CD4-positive, alpha-beta T cell treated with Interleukin-2 at 100 ng/mL for 4 hours (primary cell): ENCODE measurements at regions not wholly inside any gene's neighbourhood (a gene's known extent, or its start where the extent isn't known, plus 50 kb on each side); places are given as distances from the start of the nearest gene placed in this dataset.

Experiments
- DNase-seq: peaks from one replicate; pipeline ENCODE4 v3.0.0-alpha.2; 2020; ENCODE audit warnings: low spot score

- no peak for DNase-seq
Measured at GRCh38 chr20:39395478-39396291, 433.5 kb downstream of the DHX35 start.

- no peak for DNase-seq
Measured at GRCh38 chr20:39394461-39394860, 432.3 kb downstream of the DHX35 start.

DNA sequence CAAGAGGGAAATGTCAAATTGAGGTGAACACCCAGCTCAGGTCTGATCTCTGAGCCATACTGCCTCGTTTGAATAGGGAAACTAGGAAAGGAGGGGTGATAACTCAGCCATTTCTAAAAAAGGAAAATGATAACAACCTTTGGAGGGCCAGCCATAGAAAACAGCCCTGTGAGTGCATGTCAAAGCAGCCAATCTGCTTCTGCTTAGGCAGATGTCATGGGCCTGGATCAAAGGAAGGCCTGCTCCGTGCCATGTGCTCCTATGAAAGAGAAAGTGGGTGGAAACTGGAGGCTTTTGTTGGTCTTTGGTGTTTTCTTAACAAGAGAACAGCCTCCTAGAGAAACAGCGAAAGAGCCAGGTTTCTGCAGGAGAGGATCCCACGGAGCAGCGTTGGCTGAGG, 428.0 kb downstream of the DHX35 start:
- no peak for DNase-seq

DNA sequence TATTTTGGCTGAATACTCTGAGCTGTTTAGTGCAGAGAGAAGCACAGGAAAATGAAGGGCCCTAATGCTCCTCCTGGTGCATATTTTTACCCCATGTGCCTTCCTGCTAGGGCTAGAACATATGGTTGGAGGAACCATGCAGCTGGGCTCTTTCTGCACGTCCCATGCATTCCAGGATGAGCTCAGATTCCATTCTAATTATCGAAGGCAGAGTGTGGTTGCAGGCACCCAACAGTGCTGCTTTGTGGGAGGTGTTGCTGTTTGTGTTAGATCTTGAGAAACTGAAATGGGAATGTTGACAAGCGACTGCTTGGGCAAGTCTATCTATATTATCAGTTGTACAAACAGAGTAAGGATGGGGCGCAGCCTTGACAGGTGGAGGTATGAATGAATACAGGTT, 419.5 kb downstream of the DHX35 start:
- no peak for DNase-seq

GRCh38 chr20:39378776-39379175, 416.6 kb downstream of the DHX35 start:
- no peak for DNase-seq

- no peak for DNase-seq
Measured at GRCh38 chr20:39376788-39377187, 414.6 kb downstream of the DHX35 start.

GRCh38 chr20:39364320-39364719, 402.2 kb downstream of the DHX35 start:
- DNase-seq, result no peak

DNA sequence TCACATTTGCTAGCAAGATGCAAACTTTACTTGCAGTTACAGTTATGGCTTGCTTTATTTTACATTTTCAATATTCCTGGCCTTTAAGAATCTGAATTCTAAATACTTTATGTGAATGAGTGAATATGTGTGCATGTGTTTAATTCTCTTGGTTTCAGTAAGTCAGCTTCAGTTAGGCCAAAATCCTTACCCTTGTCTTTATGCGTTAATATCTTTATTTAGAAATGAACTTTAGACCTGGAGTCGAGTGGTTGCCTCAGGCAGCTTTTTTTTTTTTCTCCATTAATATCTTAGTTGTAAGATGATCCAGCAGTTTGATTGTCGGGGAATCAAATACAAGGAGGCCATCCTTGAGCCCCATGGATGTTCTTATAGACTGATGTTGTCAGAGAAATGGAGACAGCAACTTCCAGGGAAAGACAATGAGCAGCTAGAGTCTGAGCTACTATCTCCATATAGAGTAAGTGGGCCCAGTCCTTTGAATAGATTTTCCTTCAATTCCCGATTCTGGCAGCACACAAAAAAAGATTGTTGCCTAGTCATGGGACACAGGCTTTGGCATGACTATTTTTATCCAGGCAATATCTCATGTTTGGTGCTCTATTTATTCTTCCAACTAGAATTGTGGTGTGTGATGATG, 398.0 kb downstream of the DHX35 start:
- no peak for DNase-seq

- no peak for DNase-seq
Measured at GRCh38 chr20:39358052-39358451, 395.9 kb downstream of the DHX35 start.

DNA sequence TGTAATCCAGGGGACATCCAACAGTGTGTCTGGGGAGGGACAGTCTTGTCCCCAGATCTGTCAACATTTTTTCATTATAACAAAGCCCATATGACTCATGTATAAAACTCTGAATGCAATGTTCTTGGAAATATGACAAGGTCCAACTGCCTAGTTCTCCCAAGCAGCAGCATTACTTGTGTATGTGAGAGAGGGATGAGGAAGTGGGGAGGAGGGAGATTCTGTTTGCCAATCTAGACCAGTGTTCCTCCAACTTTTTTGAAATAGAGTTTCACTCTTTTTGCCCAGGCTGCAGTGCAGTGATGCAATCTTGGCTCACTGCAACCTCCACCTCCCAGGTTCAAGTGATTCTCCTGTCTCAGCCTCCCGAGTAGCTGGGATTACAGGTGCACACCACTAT, 394.8 kb downstream of the DHX35 start:
- DNase-seq, result no peak

DNA sequence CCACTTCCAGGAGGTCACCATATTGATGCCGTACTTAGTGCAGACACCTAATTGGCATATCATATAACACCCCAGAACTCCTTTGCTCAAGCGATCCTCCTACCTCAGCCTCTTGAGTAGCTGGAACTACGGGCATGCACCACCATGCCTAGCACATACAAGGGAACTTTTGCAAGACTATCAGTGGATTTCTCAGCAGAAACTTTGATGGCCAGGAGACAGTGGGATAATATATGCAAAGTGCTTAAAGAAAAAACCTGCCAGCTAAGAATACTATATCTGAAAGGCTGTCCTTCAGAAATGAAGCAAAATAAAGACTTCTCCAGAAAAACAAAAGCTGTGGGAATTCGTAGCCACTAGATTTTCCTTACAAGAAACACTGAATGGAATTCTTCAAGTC, 387.1 kb downstream of the DHX35 start:
- no peak for DNase-seq

- DNase-seq, result no peak
Measured at GRCh38 chr20:39347626-39348025, 385.5 kb downstream of the DHX35 start.

DNA sequence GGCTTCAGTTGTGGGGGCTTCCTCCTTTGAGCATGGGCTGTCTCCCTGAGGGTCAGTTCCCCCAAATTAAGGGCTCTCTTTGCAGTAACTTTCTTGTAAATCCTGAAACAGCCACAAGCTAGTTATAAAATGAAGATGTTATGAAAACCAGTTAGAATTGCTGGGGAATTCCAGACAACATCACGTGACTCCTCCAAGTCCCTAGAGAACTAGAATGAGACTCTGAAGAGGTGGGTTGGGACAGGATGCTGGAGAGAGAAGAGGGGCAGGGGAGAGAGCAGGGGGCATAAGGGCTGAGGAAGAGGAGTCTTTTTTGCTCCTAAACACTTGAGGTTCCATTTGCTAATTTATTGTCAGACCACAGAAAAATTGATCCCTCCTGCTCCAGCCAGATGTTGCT, 380.3 kb downstream of the DHX35 start:
- DNase-seq, result no peak

DNA sequence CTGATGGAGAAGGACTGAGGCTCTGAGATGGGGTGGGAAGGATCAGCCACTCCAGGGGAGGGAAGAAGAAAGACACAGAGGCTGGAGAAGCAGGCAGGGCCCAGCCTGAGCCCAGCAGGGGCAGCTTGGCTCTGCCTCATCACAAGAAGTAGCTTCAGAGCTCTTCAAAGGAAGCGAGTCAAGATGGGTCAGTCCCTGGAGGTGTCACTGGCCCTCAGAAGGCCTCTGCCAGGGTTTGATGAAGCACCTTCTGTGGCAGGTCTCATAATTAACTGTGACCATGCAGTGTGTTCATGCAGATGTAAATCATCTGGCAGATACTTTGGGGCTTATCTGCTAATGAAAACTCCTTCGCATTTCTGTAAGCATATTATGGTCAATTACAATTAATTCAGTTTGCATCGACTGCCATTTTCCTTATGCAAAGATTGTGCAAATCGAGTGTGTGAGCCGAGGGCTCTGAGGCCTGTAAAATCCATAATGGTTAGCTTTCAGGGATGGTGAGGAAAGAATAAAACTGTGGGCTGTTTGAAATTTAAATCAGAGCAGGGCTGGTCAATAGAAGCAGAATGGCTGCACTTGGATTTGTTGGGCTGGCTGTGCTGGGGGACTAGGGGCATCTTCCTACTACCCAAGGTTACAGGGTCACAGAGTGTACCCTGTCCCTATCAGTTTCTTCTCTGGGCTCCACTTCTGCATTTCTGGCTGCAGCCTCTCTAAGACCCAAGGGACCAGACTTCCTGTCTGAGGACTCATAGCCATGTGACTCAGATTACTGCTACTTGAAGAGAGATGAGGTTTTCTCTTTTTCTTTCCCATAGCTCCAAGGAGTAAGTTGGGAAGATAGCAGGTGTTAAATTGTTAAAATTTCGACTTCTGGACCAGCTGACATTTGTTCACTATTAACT, 376.6 kb downstream of the DHX35 start:
- DNase-seq, result no peak

GRCh38 chr20:39333211-39333610, 371.1 kb downstream of the DHX35 start:
- no peak for DNase-seq

- DNase-seq, result no peak
Measured at GRCh38 chr20:39328347-39328746, 366.2 kb downstream of the DHX35 start.

DNA sequence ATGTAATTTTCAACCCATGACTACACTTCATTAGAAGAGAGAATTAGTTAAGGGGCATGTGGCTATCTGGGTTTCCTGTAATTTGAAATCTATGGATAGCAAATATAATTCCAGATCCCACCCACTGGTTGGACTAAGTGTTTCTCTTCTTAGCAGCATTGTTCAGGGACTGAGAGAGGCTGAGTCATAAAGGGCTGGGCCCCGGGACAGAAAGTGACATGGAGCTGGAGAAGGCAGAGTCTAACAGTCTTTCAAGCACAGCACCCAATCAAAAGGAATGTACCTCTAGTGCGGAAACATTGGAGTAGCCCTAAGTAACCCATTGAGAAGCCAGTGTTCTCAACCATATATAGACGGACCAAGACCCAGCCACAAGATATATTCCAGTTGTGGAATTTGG, 363.9 kb downstream of the DHX35 start:
- DNase-seq, result no peak

- no peak for DNase-seq
Measured at GRCh38 chr20:39318911-39319310, 356.8 kb downstream of the DHX35 start.

- DNase-seq, result no peak
Measured at GRCh38 chr20:39312676-39313075, 350.5 kb downstream of the DHX35 start.

- no peak for DNase-seq
Measured at GRCh38 chr20:39311851-39312506, 349.8 kb downstream of the DHX35 start.

- no peak for DNase-seq
Measured at GRCh38 chr20:39310363-39310995, 348.3 kb downstream of the DHX35 start.

DNA sequence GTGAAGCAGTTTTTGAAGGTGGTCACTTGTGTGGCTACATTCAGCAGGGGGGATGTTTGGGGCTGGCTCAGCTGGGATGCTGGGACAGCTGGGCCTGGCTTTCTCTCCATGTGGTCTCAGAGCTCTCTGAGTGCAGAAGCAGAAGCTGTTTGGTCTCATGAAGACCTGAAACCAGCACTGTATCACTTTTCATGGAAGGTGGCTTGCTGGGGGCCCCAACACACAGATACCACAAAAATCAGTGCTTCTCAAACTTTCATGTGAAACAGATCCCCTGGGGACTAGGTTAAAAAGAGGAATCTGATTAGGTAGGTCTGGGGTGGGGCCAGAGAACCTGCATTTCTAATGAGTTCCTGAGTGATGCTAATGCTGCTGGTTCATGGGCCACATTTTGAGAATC, 347.3 kb downstream of the DHX35 start:
- DNase-seq, result no peak
